ENCODE measurements at regions not wholly inside any gene's neighbourhood (a gene's known extent, or its start where the extent isn't known, plus 50 kb on each side); places are given as distances from the start of the nearest gene placed in this dataset.

- TF ChIP-seq, protein P1, sequence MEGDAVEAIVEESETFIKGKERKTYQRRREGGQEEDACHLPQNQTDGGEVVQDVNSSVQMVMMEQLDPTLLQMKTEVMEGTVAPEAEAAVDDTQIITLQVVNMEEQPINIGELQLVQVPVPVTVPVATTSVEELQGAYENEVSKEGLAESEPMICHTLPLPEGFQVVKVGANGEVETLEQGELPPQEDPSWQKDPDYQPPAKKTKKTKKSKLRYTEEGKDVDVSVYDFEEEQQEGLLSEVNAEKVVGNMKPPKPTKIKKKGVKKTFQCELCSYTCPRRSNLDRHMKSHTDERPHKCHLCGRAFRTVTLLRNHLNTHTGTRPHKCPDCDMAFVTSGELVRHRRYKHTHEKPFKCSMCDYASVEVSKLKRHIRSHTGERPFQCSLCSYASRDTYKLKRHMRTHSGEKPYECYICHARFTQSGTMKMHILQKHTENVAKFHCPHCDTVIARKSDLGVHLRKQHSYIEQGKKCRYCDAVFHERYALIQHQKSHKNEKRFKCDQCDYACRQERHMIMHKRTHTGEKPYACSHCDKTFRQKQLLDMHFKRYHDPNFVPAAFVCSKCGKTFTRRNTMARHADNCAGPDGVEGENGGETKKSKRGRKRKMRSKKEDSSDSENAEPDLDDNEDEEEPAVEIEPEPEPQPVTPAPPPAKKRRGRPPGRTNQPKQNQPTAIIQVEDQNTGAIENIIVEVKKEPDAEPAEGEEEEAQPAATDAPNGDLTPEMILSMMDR (IDR thresholded peaks at IDR 0.05), result no peak
- no peak for TF ChIP-seq POLR2A (IDR thresholded peaks at IDR 0.05)
These were observed 145.7 kb downstream of the LIG4 start for GRCh38 chr13:108069521-108070210.
